Activated CD4-positive, alpha-beta T cell treated with anti-CD3 and anti-CD28 coated beads, Interleukin-10, Interleukin-2, amounts not matched to agents 100 ng/mL and 50 ng/mL, durations not matched to agents 16 hours and 8 hours (primary cell): ENCODE measurements at regions not wholly inside any gene's neighbourhood (a gene's known extent, or its start where the extent isn't known, plus 50 kb on each side); places are given as distances from the start of the nearest gene placed in this dataset.
"Not testable (repeated sequence)": the region's sequence is repeated elsewhere in the genome, so short reads cannot be mapped to it uniquely, and the experiment has no call there.

Experiments
- DNase-seq: peaks from one replicate; pipeline ENCODE4 v3.0.0-alpha.2; 2020

DNA sequence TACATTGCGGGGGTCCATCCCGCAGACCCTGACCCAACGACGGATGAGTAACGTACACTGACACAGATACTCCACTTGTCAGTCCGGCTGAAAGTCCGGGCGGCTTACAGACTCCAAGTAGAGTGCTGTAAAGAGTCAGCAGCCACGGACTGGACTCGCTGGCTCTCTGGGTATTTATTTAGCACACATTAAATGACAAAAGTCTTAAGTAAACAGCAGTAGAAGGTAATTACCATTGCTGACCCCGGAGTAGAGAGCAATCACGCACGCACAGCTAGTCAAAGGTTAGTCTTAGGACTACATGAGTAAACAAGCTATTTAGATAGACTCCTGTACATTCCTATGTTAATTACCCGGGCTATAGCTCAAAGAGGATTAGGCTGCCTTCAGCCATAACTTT, 780.9 kb downstream of the RPS29 start:
- DNase-seq: no peak

DNA sequence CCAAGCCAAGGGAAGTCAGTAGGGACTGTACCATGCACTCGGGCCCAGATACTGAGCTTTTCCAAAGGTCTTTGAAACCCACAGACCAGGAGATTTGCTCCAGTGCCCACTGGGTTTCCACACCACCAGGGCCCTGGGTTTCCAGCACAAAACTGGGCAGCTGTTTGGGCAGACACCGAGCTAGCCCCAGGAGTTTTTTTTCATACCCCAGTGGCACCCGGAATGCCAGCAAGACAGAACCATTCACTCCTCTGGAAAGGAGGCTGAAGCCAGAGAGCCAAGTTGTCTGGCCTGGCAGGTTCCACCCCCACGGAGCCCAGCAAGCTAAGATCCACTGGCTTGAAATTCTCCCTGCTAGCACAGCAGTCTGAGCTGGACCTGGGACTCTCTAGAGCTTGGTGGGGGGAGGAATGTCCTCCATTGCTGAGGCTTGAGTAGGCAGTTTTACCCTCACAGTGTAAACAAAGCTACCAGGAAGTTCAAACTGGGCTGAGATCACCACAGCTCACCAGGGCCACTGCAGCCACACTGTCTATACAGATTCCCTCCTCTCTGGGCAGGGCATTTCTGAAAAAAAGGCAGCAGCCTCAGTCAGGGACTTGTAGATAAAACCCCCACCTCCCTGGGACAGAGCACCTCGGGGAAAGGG, 793.7 kb downstream of the RPS29 start:
- no peak for DNase-seq

DNA sequence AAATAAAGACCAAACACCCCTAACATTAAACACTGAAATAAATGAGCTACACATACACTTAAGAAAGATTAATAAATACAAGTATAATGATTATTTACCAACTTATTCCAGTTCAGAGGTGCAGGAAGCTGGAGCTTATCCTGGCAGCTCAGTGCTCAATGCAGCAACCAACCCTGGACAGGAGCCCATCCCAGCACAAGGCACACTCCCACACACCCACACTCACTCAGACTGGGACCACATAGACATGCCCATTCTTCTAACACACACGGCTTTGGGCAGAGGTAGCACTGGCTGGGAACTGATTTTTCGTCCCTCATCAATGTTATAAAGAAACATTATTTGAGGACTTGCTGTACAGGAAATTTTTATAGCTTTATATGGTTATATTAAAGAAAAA, 797.4 kb downstream of the RPS29 start:
- DNase-seq: no peak

DNA sequence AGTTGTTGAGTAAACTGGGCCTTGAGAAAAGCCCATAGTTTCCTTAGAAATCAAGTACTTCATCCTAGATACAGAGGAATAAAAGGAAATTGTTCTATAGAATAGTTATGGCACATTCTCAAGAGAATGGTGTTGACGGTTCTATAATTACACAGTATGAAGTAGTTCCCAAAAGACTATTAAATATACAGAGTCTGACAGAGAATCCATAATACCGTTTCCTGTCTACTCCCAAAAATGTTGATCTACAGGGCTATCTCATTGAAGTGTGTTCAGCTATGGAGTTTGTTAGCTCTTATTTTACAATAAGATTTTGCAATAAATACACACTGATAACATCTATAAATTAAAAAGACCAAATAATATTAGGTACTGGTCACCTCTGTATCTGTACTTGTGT, 799.7 kb downstream of the RPS29 start:
- DNase-seq: no peak

DNA sequence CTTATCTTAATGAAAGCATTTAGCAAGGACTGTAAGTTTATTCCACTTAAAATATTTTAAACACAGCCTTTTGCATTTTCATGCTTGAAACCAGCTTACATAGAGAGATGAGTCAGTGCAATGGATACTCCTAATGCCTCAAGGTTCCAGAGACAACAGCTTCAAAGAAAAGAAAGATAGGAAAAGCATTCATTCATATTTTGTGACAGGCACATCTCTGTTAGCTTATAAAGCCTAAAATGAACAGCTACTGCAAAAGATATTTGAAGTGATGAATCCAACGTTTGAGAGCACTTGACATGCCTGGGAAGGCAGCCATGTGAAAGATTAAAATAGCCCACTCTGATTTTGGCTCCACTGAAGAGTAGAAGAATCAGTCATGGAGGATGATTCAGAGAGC, 814.5 kb downstream of the RPS29 start:
- DNase-seq: no peak

DNA sequence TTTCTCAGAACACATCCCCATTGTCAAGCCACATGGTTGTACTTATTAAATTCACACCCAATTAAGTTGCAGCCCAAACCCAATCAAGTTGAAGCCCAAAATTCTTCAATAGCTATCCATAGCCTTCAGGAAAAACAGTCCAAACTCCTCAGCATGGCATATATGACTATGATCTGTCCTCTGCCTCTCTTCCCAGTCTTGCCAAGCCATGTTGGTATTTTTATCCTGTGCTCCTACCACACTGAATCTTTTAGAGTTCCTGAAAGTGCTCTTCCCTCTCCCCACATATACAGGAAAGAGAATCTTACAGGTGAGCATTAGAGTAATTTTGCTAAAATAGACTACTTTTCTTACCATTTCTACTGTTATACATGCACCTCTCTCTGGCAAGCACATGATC, 834.9 kb downstream of the RPS29 start:
- no peak for DNase-seq

DNA sequence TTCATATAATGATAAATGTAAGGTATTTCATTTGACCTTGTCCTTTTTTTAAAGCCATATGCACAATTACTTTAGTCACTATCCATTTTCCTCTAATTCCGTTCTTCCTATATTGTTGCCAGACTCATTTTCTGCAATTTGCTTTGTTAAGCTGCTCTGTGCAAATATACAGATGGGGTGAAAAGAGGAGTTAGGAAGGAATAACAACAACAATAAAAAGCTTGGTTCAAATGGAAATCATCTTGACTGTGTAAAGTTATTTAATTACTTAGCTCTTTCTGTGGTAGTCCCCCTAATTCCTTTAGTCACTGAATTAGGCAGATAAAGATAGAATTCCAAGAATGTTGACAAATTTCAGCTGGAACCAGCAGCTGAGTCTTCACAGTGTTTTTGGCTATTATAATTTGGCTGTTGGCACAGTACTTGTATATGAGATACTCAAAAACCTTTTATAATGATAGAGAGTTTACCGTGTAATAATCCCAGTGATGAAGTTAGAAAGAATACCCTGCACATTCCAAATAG, 838.0 kb downstream of the RPS29 start:
- DNase-seq: no peak

DNA sequence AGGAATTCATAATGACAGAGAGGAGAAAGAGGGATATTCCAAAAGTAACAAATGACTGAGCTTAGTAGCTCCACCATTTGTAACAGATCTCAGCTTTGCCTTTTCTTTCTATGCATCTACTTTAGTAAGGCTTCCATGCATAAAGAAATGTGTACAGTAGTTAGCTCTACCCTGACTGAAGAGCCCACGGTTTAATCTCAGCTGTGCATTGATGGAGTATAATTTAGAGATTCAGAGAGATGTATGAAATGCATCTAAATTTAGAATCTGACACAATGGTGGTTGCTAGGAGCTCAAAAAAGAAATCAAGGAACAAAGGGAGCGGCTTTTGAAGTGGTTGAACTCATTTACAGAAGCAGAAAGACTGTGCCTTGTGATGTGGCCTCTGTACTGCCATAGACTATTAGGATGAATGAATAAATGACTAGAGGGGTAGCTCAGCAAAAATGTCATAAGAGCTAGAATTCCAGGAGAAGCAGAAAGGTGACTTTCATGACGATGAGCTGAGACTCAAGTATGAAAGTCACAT, 838.6 kb downstream of the RPS29 start:
- no peak for DNase-seq

DNA sequence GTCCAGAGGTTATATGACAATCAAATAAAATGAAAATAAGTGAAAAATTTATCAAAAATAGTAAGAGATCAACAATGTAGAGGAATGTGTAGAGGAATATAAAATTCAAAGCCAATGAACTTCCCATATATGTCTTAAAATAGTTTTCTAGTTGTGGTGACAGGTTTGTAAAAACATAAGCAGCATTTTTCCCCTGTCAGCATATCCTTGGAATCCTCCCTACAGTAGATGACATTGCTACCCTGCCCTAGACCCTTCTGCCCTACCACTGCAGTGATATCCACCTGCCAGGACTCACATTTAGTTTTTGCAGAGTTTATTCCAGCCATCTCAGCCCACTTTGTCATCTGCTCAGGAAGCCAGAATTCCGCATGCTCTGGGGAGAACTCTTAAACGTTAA, 842.0 kb downstream of the RPS29 start:
- DNase-seq: no peak

DNA sequence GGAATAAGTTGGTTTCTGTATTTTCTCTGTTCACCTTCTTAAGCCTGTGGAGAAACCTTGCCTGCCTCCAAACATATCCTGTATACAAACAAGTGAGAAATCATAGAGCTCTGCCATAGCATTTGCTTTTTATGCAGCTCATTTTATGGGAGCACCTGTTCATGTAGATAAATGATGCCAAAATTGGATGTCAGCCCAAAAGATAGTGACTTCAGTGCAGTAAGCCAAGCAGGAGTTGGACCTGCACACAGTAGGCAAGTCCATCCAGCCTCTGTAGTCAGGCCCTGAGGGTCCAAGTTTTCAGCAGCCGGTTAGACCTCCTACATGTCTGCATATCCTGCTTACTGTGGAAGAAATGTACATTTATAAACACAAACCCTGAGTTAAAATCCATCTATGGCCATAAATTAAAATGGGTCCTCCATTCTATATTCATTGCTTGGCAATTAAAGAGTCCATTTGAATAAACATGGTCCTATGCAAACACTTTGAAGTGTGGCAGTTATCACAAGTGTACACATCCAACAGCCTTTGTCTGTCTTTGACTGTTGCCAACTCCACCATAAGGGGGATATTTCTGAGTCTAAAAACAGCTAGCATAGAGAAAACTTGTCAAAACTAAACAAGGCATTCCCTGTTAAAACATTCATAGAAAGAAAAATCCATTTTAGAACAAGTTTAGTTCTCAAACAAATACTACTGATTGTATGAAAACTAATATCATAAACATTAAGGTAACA, 847.8 kb downstream of the RPS29 start:
- no peak for DNase-seq

DNA sequence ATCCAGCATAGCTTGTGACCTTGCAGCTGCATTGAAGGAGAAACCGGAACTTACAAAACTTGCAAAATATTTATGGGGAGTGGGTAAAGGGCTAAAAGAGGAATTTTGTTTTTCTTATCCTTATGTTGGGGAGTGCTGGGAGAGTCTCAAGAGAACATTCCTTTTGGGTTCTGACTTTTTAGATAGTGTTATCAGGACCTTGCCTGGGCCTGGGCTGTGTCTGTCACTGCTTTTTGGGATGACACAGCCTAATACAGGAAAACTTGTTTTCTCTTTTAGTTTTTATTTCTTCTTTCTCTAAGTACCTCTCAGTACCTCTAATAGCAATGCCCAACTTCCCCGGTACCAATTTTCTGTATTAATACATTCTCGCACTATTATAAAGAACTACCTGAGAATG, 850.6 kb downstream of the RPS29 start:
- no peak for DNase-seq

DNA sequence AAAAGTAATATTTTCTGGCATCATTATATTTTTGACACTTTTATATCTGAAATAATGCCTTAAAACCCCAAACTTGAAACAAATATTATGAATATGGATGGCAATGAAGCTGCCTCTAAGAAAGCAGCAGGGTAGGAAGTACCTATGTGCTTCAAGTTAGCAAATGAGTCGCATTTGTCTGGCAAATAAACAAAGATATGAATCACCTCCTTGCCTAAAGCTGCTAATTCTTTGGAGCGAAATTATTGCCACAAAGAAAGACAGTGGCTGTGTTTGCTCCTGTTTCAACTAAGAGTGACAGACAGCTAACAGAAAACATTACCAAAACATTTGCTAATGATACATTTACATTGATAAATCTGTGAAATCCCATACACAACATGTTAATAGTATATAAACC, 854.9 kb downstream of the RPS29 start:
- DNase-seq: no peak

DNA sequence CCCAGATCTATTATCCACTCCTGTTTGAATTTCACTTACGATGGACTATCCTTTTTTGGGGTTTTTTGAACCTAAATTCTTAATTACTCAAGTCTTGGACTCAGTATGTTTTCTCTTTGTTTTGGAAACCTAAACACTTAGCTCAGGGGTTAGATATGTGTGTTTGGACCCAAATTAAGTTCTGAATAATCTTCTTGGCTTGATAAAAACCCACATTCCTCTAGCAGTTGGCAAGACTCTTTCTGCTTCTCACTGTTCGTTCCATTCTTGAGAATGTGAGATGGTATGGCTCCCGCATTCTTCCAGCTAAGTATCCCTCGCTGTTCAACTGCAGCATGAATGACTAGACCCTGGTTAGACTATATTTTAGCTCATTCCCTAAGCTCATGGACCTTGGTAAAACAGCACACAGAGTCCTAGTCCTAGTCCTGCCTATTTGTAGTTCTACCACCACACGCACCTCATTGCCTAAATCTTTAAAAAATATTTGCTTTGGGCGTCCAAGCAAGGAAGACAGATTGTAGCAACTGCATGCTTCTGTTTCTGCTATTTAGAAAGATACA, 860.0 kb downstream of the RPS29 start:
- DNase-seq: no peak

DNA sequence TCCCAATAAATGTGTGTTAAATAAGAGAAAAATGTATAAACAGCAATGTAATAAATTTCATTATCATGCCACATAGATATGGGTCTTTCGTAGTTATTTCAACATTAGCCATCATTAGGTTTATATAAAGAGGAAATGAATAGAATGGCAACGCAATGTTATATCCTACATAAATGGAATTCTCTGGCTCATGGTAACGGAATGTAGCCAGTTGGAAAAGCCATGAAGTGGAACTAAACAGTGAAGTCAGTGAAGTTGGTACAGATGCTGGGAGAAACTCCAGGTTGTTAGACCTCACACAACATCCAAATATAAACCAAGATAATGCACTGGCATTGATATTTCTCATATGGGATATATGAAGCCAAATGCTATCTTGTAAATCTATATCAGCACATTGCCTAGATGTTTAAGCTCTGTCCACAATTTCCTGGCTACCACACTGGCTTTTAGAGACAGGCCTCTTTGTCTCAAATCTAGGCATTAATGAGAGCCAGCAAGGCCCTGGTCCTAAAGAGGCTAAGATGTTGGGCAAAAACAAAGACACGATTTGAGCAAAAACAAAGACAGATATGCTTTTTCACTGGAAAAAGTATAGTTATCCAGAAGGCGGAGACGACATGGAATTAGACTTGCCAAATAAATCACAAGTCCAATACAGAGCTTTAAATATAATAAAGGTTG, 861.0 kb downstream of the RPS29 start:
- DNase-seq: no peak

DNA sequence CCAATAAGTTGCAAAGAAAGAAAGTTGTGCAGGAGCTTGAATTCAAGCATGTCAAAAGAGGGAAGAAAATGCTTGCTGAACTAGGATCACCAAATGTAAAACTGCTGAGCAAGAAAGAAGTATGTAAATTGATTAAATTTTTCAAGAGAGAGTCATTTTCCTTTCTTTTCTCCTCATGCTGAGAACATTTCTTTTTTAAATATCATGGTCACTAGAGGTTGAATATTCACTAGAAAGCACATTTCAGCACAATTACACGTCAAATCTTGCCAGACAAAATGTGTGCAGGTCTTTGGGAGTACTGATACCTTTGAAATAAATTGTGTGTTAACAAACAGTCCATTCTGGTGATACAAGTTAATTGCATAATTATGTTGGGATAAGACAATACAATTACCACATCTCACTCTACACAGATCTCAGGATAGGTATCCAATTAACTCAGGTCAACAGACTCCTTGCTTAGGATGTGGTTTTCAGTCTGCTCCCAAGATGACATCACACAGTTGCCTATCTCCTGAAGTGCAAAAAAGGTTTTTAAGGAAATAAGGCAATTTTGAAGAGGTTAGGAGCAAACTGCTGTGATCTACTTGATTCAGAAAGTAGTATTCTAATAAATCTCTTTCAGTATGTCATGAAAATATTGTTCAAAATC, 862.2 kb downstream of the RPS29 start:
- DNase-seq: no peak

DNA sequence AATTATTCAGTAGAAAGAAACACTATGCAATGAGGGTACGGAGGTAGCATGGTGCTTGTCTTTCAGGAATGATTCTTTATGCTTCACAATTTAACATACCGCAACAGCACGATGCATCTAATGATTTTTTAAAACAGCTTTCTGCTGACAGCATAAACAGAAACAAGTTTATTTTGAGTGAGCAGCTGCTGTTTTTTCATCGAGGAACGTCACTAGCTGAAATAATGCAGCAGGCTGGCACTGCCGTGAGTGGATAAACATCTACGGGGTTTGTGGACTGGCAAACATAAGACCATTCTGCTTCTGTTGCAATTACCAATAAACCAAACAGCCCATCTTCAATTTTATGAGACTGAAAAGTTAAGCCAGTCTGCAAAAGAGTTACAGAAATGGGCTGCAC, 871.8 kb downstream of the RPS29 start:
- DNase-seq: no peak

DNA sequence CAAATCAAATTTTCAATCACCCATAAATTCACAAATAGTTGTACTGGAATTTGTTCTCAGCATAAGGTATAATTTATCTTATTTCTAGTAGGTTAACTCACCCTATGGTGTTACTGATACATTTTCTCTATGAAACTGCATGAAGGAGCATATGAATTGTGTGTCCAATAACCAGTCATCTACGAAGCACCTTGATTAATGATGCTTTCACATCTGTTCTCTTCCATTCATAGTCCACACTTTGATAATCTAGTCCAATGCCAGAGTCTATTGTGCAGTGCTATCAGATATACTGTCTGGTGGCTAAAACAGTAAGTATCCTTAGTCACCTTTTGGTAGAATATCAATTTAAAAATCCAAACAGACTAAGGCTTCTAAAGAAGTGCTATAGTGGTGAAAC, 876.0 kb downstream of the RPS29 start:
- no peak for DNase-seq

DNA sequence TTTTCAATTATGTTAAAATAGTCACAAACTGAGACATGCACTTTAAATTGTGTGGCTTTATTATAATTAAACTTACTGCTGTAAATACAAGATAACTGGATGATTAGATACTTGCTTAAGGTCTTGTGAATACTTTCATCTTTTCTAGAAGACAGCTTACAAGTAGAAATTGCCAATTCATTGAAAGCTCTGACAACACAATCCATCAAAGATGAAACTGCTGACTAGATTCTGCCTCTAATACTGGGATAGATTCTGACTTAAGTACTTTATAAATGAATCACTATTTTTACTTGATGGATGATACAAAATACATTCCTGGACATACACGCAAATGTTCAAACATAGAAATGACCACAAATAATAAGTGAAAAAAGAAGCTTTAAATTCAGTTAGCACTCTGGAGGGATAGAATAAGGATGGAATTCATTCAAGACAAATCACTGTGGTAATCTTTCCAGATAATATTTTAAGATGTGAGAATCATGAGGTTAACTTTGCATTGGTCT, 876.8 kb downstream of the RPS29 start:
- no peak for DNase-seq

DNA sequence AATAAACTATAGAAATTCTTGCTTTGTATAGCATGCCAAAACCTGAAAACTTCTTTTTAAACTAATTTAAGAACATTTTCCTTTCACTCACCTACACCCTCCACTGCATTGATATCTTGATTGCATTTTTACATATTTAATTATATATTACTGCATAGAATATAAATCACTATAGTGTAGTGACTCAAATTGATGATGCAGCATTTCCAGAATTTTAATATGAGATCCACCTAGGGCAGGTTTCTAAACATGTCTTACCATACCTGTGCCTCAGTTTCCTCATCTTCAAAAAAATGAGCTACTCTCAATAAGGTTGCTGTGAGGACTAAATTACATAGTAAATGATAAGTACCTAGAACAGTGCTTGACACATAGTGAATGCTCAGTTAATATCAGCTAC, 881.5 kb downstream of the RPS29 start:
- no peak for DNase-seq

DNA sequence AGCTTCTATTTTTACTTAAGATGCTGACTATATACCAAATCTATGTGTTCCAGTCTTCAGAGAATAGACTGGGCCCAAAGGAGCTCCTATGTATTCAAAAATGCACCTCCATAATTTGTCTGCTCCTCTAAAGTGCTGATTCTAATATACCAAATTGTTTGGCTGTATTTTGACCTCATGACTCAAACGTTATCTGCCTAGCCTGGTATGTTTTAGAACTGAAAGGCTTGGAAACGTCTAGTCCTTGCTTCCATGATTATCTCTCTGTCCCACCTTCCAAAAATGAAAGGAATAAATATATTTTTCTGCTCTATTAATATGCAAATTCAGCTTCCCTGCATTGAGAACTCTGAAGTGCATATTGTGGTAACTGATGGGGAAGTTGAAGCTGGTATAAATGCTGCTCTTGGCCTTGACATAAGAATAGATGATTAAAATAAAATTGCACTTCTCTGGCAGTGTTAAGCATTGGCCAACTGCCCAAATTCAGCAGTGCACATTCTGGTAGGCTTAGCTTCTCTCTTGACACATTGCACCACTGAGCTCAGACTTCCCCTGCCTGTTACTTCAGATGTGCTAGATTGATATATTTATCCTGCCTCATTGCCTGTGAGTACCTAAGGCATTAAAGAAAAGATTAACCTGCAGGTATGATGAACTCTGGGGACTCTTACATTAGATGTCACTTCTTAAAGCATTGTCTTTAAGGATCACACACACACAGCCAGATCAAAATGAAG, 882.3 kb downstream of the RPS29 start:
- no peak for DNase-seq

DNA sequence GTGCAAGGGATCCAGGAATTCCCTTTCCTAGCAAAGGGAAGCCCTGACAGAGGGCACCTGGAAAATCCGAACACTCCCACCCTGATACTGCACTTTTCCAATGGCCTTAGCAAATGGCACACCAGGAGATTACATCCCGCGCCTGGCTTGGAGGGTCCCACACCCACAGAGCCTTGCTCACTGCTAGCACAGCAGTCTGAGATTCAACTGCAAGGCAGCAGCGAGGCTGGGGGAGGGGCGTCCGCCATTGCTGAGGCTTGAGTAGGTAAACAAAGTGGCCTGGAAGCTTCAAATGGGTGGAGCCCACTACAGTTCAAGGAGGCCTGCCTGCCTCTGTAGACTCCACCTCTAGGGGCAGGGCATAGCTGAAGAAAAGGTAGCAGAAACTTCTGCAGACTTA, 888.8 kb downstream of the RPS29 start:
- DNase-seq: not testable (repeated sequence)

DNA sequence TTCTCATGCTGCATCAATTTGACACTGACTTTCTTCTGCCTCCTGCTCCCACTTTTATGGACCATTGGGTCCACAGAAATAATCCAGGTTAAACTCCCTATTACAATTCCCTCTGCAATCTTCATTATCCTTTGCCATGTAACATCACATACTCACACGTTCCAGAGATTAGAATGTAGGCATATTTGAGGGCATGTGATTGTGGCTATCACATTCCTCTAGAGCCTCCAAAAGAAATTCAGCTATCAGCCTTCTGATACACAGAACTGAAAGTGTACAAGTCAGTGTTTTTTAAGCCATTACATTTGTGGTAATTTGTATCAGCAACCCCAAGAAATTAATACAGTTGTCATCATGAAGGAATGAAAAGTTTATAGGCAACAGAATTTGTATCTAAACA, 892.4 kb downstream of the RPS29 start:
- DNase-seq: no peak
